ENCODE measurements at regions not wholly inside any gene's neighbourhood (a gene's known extent, or its start where the extent isn't known, plus 50 kb on each side); places are given as distances from the start of the nearest gene placed in this dataset.
"Not testable (repeated sequence)": the region's sequence is repeated elsewhere in the genome, so short reads cannot be mapped to it uniquely, and the experiment has no call there.

GRCh38 chr10:9848278-9848677, 1169.4 kb upstream of the CELF2 start:
- Histone ChIP-seq H3K4me3 (ENCODE audit: low read depth in 1 of 3, low read length in 3 of 3) (no peak overlapping the region), H3K4me1 (ENCODE audit: control insufficient read depth in 3 of 3, insufficient read depth in 2 of 3, low read depth in 1 of 3, low read length in 2 of 3) (no peaks in the 10 kb centered on the region), H3K9me3 (ENCODE audit: control insufficient read depth in 2 of 2, insufficient read depth in 1 of 2, low read depth in 1 of 2, low read length in 1 of 2) (peaks cover 0 to 7% of the 10 kb centered on the region in 2 donors), H3K27me3 (ENCODE audit: control insufficient read depth in 3 of 3, insufficient read depth in 3 of 3, low read length in 3 of 3) (no peaks in the 10 kb centered on the region), H3K27ac (ENCODE audit: low read depth in 1 of 3, low read length in 2 of 3) (no peak overlapping the region), H3K36me3 (ENCODE audit: control insufficient read depth in 3 of 3, insufficient read depth in 2 of 3, low read depth in 1 of 3, low read length in 3 of 3) (no peaks in the 10 kb centered on the region)
- FAIRE-seq (no peak), DNase-seq (no peak)

DNA sequence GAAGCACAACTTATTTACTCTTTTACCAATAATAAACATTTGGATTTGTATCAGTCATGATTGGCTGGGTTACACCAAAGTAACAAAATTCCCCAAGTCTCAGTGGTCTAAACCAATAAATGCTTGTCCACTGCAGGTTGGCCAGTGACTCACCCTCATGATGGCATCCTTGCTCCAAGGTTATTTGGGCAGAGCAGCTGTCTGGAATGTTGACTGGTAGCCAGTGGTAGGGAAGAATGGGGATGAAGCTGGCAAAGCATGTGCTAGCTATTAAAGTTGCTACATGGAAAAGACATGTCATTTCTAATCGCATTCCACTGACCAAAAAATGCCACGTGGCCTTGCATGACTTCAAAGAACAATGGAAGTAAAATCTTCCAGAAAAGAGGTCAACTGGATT, 1168.7 kb upstream of the CELF2 start:
- Histone ChIP-seq H3K27ac (ENCODE audit: low read depth in 1 of 3, low read length in 2 of 3) (no peak overlapping the region), H3K4me1 (ENCODE audit: control insufficient read depth in 3 of 3, insufficient read depth in 2 of 3, low read depth in 1 of 3, low read length in 2 of 3) (no peaks in the 10 kb centered on the region), H3K36me3 (ENCODE audit: control insufficient read depth in 3 of 3, insufficient read depth in 2 of 3, low read depth in 1 of 3, low read length in 3 of 3) (no peaks in the 10 kb centered on the region), H3K9me3 (ENCODE audit: control insufficient read depth in 2 of 2, insufficient read depth in 1 of 2, low read depth in 1 of 2, low read length in 1 of 2) (peaks cover 0 to 7% of the 10 kb centered on the region in 2 donors), H3K4me3 (ENCODE audit: low read depth in 1 of 3, low read length in 3 of 3) (no peak overlapping the region), H3K27me3 (ENCODE audit: control insufficient read depth in 3 of 3, insufficient read depth in 3 of 3, low read length in 3 of 3) (no peaks in the 10 kb centered on the region)
- DNase-seq: no peak
- WGBS, 3 donors: 73 to 89% (median 77%) methylated on average over 2 of the region's 2 CpGs
- FAIRE-seq: no peak

- FAIRE-seq (no peak), DNase-seq (no peak)
- WGBS, 3 donors: 69 to 71% (median 71%) methylated on average over 3 of the region's 3 CpGs
Measured at GRCh38 chr10:9850415-9850814, 1167.3 kb upstream of the CELF2 start.

DNA sequence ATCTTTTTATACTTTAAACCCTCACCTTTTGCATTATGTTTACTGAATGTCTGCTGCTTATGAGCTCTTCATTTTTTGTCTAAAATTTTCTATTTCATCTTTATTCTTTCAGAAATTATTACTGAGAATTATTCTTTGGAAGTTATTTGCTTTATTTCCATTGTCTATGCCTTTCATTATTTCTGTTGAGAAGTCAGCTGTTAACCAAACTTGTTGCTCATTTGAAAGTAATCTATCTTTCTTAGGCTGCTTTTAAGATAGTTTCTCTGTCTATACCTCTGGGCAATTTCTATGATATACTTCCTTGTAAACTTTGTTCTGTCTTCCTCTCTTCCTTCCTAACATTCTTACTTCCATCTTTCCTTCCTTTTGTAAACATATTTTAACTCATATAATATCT, 1165.9 kb upstream of the CELF2 start:
- no peaks in the 10 kb centered on the region for H3K36me3 ChIP-seq (ENCODE audit: control insufficient read depth in 3 of 3, insufficient read depth in 2 of 3, low read depth in 1 of 3, low read length in 3 of 3)
- FAIRE-seq: no peak
- DNase-seq: no peak
- H3K27me3 ChIP-seq (ENCODE audit: control insufficient read depth in 3 of 3, insufficient read depth in 3 of 3, low read length in 3 of 3): no peaks in the 10 kb centered on the region
- no peaks in the 10 kb centered on the region for H3K4me1 ChIP-seq (ENCODE audit: control insufficient read depth in 3 of 3, insufficient read depth in 2 of 3, low read depth in 1 of 3, low read length in 2 of 3)
- H3K27ac ChIP-seq (ENCODE audit: low read depth in 1 of 3, low read length in 2 of 3): no peak overlapping the region
- H3K4me3 ChIP-seq (ENCODE audit: low read depth in 1 of 3, low read length in 3 of 3): no peak overlapping the region
- H3K9me3 ChIP-seq (ENCODE audit: control insufficient read depth in 2 of 2, insufficient read depth in 1 of 2, low read depth in 1 of 2, low read length in 1 of 2): peaks cover 0 to 6% of the 10 kb centered on the region in 2 donors

More at GRCh38 chr10:9850415-9850814, 1167.3 kb upstream of the CELF2 start:
- Histone ChIP-seq H3K36me3 (ENCODE audit: control insufficient read depth in 3 of 3, insufficient read depth in 2 of 3, low read depth in 1 of 3, low read length in 3 of 3) (no peaks in the 10 kb centered on the region), H3K27ac (ENCODE audit: low read depth in 1 of 3, low read length in 2 of 3) (no peak overlapping the region), H3K27me3 (ENCODE audit: control insufficient read depth in 3 of 3, insufficient read depth in 3 of 3, low read length in 3 of 3) (no peaks in the 10 kb centered on the region), H3K4me3 (ENCODE audit: low read depth in 1 of 3, low read length in 3 of 3) (no peak overlapping the region), H3K4me1 (ENCODE audit: control insufficient read depth in 3 of 3, insufficient read depth in 2 of 3, low read depth in 1 of 3, low read length in 2 of 3) (no peaks in the 10 kb centered on the region), H3K9me3 (ENCODE audit: control insufficient read depth in 2 of 2, insufficient read depth in 1 of 2, low read depth in 1 of 2, low read length in 1 of 2) (no peaks in the 10 kb centered on the region)

- WGBS, 3 donors: 56 to 66% (median 62%) methylated on average over 4 of the region's 4 CpGs
- Histone ChIP-seq H3K9me3 (ENCODE audit: control insufficient read depth in 2 of 2, insufficient read depth in 1 of 2, low read depth in 1 of 2, low read length in 1 of 2) (peaks cover 0 to 6% of the 10 kb centered on the region in 2 donors), H3K4me1 (ENCODE audit: control insufficient read depth in 3 of 3, insufficient read depth in 2 of 3, low read depth in 1 of 3, low read length in 2 of 3) (no peaks in the 10 kb centered on the region), H3K27ac (ENCODE audit: low read depth in 1 of 3, low read length in 2 of 3) (no peak overlapping the region), H3K36me3 (ENCODE audit: control insufficient read depth in 3 of 3, insufficient read depth in 2 of 3, low read depth in 1 of 3, low read length in 3 of 3) (no peaks in the 10 kb centered on the region), H3K4me3 (ENCODE audit: low read depth in 1 of 3, low read length in 3 of 3) (no peak overlapping the region), H3K27me3 (ENCODE audit: control insufficient read depth in 3 of 3, insufficient read depth in 3 of 3, low read length in 3 of 3) (no peaks in the 10 kb centered on the region)
- no peak for DNase-seq
- FAIRE-seq: no peak
Measured at GRCh38 chr10:9853405-9854355, 1164.0 kb upstream of the CELF2 start.

DNA sequence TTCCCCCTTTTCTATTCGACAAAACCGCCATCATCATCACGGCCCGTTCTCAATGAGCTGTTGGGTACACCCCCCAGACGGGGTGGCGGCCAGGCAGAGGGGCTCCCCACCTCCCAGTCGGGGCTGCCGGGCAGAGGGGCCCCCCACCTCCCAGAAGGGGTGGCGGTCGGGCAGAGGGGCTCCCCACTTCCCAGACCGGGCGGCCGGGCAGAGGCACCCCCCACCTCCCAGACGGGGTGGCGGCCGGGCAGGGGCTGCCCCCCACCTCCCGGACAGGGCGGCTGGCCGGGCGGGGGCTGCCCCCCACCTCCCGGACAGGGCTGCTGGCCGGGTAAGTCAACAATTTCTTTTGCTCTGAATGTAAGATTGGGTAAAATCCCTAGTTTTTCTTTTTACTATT, 1162.2 kb upstream of the CELF2 start:
- not testable (repeated sequence) for H3K4me3 ChIP-seq (ENCODE audit: low read depth in 1 of 3, low read length in 3 of 3); FAIRE-seq; H3K9me3 ChIP-seq (ENCODE audit: control insufficient read depth in 2 of 2, insufficient read depth in 1 of 2, low read depth in 1 of 2, low read length in 1 of 2); H3K36me3 ChIP-seq (ENCODE audit: control insufficient read depth in 3 of 3, insufficient read depth in 2 of 3, low read depth in 1 of 3, low read length in 3 of 3); H3K27me3 ChIP-seq (ENCODE audit: control insufficient read depth in 3 of 3, insufficient read depth in 3 of 3, low read length in 3 of 3); DNase-seq; H3K4me1 ChIP-seq (ENCODE audit: control insufficient read depth in 3 of 3, insufficient read depth in 2 of 3, low read depth in 1 of 3, low read length in 2 of 3); H3K27ac ChIP-seq (ENCODE audit: low read depth in 1 of 3, low read length in 2 of 3)
- 90 to 94% (median 93%) methylated on average over 22 of the region's 22 CpGs for WGBS, 3 donors

GRCh38 chr10:9858816-9859215, 1158.9 kb upstream of the CELF2 start:
- H3K4me1 ChIP-seq (ENCODE audit: control insufficient read depth in 3 of 3, insufficient read depth in 2 of 3, low read depth in 1 of 3, low read length in 2 of 3): no peaks in the 10 kb centered on the region
- DNase-seq: no peak
- H3K36me3 ChIP-seq (ENCODE audit: control insufficient read depth in 3 of 3, insufficient read depth in 2 of 3, low read depth in 1 of 3, low read length in 3 of 3): no peaks in the 10 kb centered on the region
- H3K27me3 ChIP-seq (ENCODE audit: control insufficient read depth in 3 of 3, insufficient read depth in 3 of 3, low read length in 3 of 3): no peaks in the 10 kb centered on the region
- no peak for FAIRE-seq
- H3K9me3 ChIP-seq (ENCODE audit: control insufficient read depth in 2 of 2, insufficient read depth in 1 of 2, low read depth in 1 of 2, low read length in 1 of 2): peaks cover 0 to 6% of the 10 kb centered on the region in 2 donors
- no peak overlapping the region for H3K27ac ChIP-seq (ENCODE audit: low read depth in 1 of 3, low read length in 2 of 3)
- no peak overlapping the region for H3K4me3 ChIP-seq (ENCODE audit: low read depth in 1 of 3, low read length in 3 of 3)

GRCh38 chr10:9860045-9860444, 1157.6 kb upstream of the CELF2 start:
- FAIRE-seq: no peak
- H3K9me3 ChIP-seq (ENCODE audit: control insufficient read depth in 2 of 2, insufficient read depth in 1 of 2, low read depth in 1 of 2, low read length in 1 of 2): peaks cover 0 to 6% of the 10 kb centered on the region in 2 donors

More at GRCh38 chr10:9860045-9860444, 1157.6 kb upstream of the CELF2 start:
- H3K27ac ChIP-seq (ENCODE audit: low read depth in 1 of 3, low read length in 2 of 3): no peak overlapping the region
- no peaks in the 10 kb centered on the region for H3K27me3 ChIP-seq (ENCODE audit: control insufficient read depth in 3 of 3, insufficient read depth in 3 of 3, low read length in 3 of 3)
- H3K4me3 ChIP-seq (ENCODE audit: low read depth in 1 of 3, low read length in 3 of 3): no peak overlapping the region
- H3K36me3 ChIP-seq (ENCODE audit: control insufficient read depth in 3 of 3, insufficient read depth in 2 of 3, low read depth in 1 of 3, low read length in 3 of 3): no peaks in the 10 kb centered on the region
- no peaks in the 10 kb centered on the region for H3K4me1 ChIP-seq (ENCODE audit: control insufficient read depth in 3 of 3, insufficient read depth in 2 of 3, low read depth in 1 of 3, low read length in 2 of 3)
- no peak for DNase-seq

Measured in small intestine (tissue), 7 donors.